ENCODE measurements at regions not wholly inside any gene's neighbourhood (a gene's known extent, or its start where the extent isn't known, plus 50 kb on each side); places are given as distances from the start of the nearest gene placed in this dataset.

GRCh38 chr3:930866-931265 lies 162.0 kb upstream of the CNTN6 start:
- CTCF ChIA-PET: no interaction called here
- intact Hi-C loops (cut with micrococcal nuclease): no loop called here

GRCh38 chr3:933326-933725 lies 159.5 kb upstream of the CNTN6 start:
- Mint-ChIP-seq H3K4me3 (no peak overlapping the region), H3K27me3 (ENCODE audit: low read depth) (no peaks in the 10 kb centered on the region), H3K27ac (no peak overlapping the region), H3K36me3 (ENCODE audit: low read depth) (no peaks in the 10 kb centered on the region), H3K4me1 (ENCODE audit: low read depth) (no peaks in the 10 kb centered on the region), H3K9me3 (peaks cover 7% of the 10 kb centered on the region)
- intact Hi-C loops (cut with micrococcal nuclease): no loop called here
- no peak for DNase-seq
- CTCF ChIA-PET: no interaction called here

More at GRCh38 chr3:930866-931265, 162.0 kb upstream of the CNTN6 start:
- Mint-ChIP-seq H3K4me3 (no peak overlapping the region), H3K36me3 (ENCODE audit: low read depth) (no peaks in the 10 kb centered on the region), H3K4me1 (ENCODE audit: low read depth) (no peaks in the 10 kb centered on the region), H3K9me3 (peaks cover 3% of the 10 kb centered on the region), H3K27ac (no peak overlapping the region), H3K27me3 (ENCODE audit: low read depth) (no peaks in the 10 kb centered on the region)
- no peak for DNase-seq

GRCh38 chr3:944786-945185 lies 148.0 kb upstream of the CNTN6 start:
- H3K4me3 Mint-ChIP-seq: no peak overlapping the region
- H3K4me1 Mint-ChIP-seq (ENCODE audit: low read depth): no peaks in the 10 kb centered on the region
- intact Hi-C loops (cut with micrococcal nuclease): no loop called here

GRCh38 chr3:945738-946137 lies 147.1 kb upstream of the CNTN6 start:
- Mint-ChIP-seq H3K9me3 (no peaks in the 10 kb centered on the region), H3K36me3 (ENCODE audit: low read depth) (no peaks in the 10 kb centered on the region), H3K27ac (no peak overlapping the region), H3K4me1 (ENCODE audit: low read depth) (no peaks in the 10 kb centered on the region), H3K27me3 (ENCODE audit: low read depth) (no peaks in the 10 kb centered on the region), H3K4me3 (no peak overlapping the region)
- intact Hi-C loops (cut with micrococcal nuclease): no loop called here
- no peak for DNase-seq
- CTCF ChIA-PET: no interaction called here

More at GRCh38 chr3:944786-945185, 148.0 kb upstream of the CNTN6 start:
- H3K36me3 Mint-ChIP-seq (ENCODE audit: low read depth): no peaks in the 10 kb centered on the region
- DNase-seq: no peak
- H3K9me3 Mint-ChIP-seq: peaks cover 4% of the 10 kb centered on the region
- no peak overlapping the region for H3K27ac Mint-ChIP-seq
- H3K27me3 Mint-ChIP-seq (ENCODE audit: low read depth): no peaks in the 10 kb centered on the region
- CTCF ChIA-PET: no interaction called here

- intact Hi-C loops (cut with micrococcal nuclease): no loop called here
- H3K4me3 Mint-ChIP-seq: no peak overlapping the region
- no peaks in the 10 kb centered on the region for H3K4me1 Mint-ChIP-seq (ENCODE audit: low read depth)
- CTCF ChIA-PET: no interaction called here
- H3K9me3 Mint-ChIP-seq: no peaks in the 10 kb centered on the region
- no peaks in the 10 kb centered on the region for H3K36me3 Mint-ChIP-seq (ENCODE audit: low read depth)
- no peak overlapping the region for H3K27ac Mint-ChIP-seq
- H3K27me3 Mint-ChIP-seq (ENCODE audit: low read depth): no peaks in the 10 kb centered on the region
- DNase-seq: no peak
Observed at GRCh38 chr3:952906-953305, 139.9 kb upstream of the CNTN6 start.

DNA sequence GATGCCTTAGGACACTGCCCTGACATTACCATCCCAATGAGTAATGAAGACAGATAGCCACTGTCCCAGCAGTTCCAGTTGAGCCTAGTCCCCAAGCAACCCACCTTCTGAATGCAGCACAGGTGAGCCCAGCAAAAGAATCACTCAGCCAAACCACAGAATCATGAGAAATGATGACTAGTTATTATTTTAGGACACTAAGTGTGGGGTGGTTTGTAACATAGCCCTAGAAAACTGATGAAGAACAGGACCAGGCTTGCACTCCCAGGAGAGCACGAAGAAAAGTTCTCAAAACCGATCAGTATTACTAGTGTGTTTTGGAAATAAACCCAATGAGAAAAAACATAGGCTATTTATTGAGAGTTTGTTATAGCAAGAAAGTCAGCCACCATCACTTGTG lies 129.6 kb upstream of the CNTN6 start:
- H3K36me3 Mint-ChIP-seq (ENCODE audit: low read depth): no peaks in the 10 kb centered on the region
- peaks cover 12% of the 10 kb centered on the region for H3K9me3 Mint-ChIP-seq
- no peak overlapping the region for H3K4me3 Mint-ChIP-seq
- H3K4me1 Mint-ChIP-seq (ENCODE audit: low read depth): no peaks in the 10 kb centered on the region
- DNase-seq: no peak
- no peaks in the 10 kb centered on the region for H3K27me3 Mint-ChIP-seq (ENCODE audit: low read depth)
- no peak overlapping the region for H3K27ac Mint-ChIP-seq
- CTCF ChIA-PET: no interaction called here
- intact Hi-C loops (cut with micrococcal nuclease): no loop called here

- no peak overlapping the region for H3K27ac Mint-ChIP-seq
- no peak overlapping the region for H3K4me3 Mint-ChIP-seq
- intact Hi-C loops (cut with micrococcal nuclease): no loop called here
- CTCF ChIA-PET: no interaction called here
- H3K4me1 Mint-ChIP-seq (ENCODE audit: low read depth): no peaks in the 10 kb centered on the region
- no peaks in the 10 kb centered on the region for H3K27me3 Mint-ChIP-seq (ENCODE audit: low read depth)
- no peak for DNase-seq
- no peaks in the 10 kb centered on the region for H3K36me3 Mint-ChIP-seq (ENCODE audit: low read depth)
- peaks cover 12% of the 10 kb centered on the region for H3K9me3 Mint-ChIP-seq
Observed at GRCh38 chr3:963755-964154, 129.1 kb upstream of the CNTN6 start.

- Mint-ChIP-seq H3K36me3 (ENCODE audit: low read depth) (no peaks in the 10 kb centered on the region), H3K27me3 (ENCODE audit: low read depth) (no peaks in the 10 kb centered on the region), H3K9me3 (peaks cover 6% of the 10 kb centered on the region), H3K4me1 (ENCODE audit: low read depth) (no peaks in the 10 kb centered on the region), H3K4me3 (no peak overlapping the region), H3K27ac (no peak overlapping the region)
- DNase-seq: no peak
- CTCF ChIA-PET: interaction anchor here (0.7 kb wide), 1 partner anchor 94 kb away, joined by 3 read pairs; no protein-coding TSS in a partner anchor
- intact Hi-C loops (cut with micrococcal nuclease): no loop called here
Observed at GRCh38 chr3:965826-966225, 127.0 kb upstream of the CNTN6 start.

GRCh38 chr3:966341-966740 lies 126.5 kb upstream of the CNTN6 start:
- intact Hi-C loops (cut with micrococcal nuclease): no loop called here
- Mint-ChIP-seq H3K27me3 (ENCODE audit: low read depth) (no peaks in the 10 kb centered on the region), H3K36me3 (ENCODE audit: low read depth) (no peaks in the 10 kb centered on the region), H3K4me3 (no peak overlapping the region), H3K27ac (no peak overlapping the region), H3K4me1 (ENCODE audit: low read depth) (no peaks in the 10 kb centered on the region), H3K9me3 (peaks cover 6% of the 10 kb centered on the region)
- no peak for DNase-seq
- CTCF ChIA-PET: no interaction called here

DNA sequence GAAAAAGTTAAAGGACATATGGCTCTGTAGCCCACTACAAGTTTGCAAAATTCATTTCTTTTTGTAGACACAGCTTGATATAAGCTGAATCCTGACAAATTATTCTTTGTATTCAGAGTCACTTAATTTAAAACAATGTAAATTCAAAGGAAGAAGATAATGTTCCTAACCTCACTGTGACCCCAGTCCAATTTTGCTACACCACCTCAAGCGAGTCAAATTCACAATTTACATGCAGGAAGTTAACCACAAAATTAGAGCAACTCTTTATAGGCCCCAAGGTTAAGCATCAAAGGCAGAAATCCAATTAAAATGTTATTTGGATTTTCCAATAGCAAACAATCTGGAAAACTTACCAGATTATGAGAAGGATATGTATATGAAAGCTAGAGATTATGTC lies 119.5 kb upstream of the CNTN6 start:
- Mint-ChIP-seq H3K4me1 (ENCODE audit: low read depth) (no peaks in the 10 kb centered on the region), H3K27ac (no peak overlapping the region), H3K9me3 (peaks cover 9% of the 10 kb centered on the region), H3K4me3 (no peak overlapping the region), H3K36me3 (ENCODE audit: low read depth) (no peaks in the 10 kb centered on the region), H3K27me3 (ENCODE audit: low read depth) (no peaks in the 10 kb centered on the region)
- no peak for DNase-seq
- CTCF ChIA-PET: no interaction called here
- intact Hi-C loops (cut with micrococcal nuclease): no loop called here

DNA sequence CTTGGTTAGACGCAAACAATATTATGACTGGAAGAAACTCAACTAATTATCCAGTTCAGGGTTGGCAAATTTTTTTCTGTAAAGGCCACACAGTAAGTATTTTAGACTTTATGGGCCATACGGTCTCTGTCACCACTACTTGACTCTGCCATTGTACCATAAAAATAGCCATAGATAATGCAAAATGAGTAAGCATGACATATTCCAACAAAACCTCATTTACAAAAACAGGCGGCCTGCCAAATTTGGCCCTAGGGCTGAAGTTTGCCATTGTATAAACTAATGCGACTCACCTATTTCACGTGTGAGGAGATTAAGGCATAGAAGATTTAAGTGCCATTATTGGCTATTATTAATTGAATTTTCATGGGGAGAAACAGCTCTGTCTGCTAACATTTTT lies 116.8 kb upstream of the CNTN6 start:
- DNase-seq: no peak
- Mint-ChIP-seq H3K36me3 (ENCODE audit: low read depth) (no peaks in the 10 kb centered on the region), H3K27me3 (ENCODE audit: low read depth) (no peaks in the 10 kb centered on the region)

GRCh38 chr3:981156-981555 lies 111.7 kb upstream of the CNTN6 start:
- CTCF ChIA-PET: no interaction called here
- Mint-ChIP-seq H3K4me3 (no peak overlapping the region), H3K27ac (no peak overlapping the region), H3K27me3 (ENCODE audit: low read depth) (no peaks in the 10 kb centered on the region), H3K9me3 (peaks cover 16% of the 10 kb centered on the region), H3K4me1 (ENCODE audit: low read depth) (no peaks in the 10 kb centered on the region), H3K36me3 (ENCODE audit: low read depth) (no peaks in the 10 kb centered on the region)
- no peak for DNase-seq
- intact Hi-C loops (cut with micrococcal nuclease): no loop called here

More for the DNA sequence above, 116.8 kb upstream of the CNTN6 start:
- Mint-ChIP-seq H3K9me3 (peaks cover 15% of the 10 kb centered on the region), H3K4me3 (no peak overlapping the region), H3K27ac (no peak overlapping the region), H3K4me1 (ENCODE audit: low read depth) (no peaks in the 10 kb centered on the region)
- intact Hi-C loops (cut with micrococcal nuclease): no loop called here
- CTCF ChIA-PET: interaction anchor here (1.2 kb wide), 1 partner anchor 344 kb away, joined by 3 read pairs; no protein-coding TSS in a partner anchor

DNA sequence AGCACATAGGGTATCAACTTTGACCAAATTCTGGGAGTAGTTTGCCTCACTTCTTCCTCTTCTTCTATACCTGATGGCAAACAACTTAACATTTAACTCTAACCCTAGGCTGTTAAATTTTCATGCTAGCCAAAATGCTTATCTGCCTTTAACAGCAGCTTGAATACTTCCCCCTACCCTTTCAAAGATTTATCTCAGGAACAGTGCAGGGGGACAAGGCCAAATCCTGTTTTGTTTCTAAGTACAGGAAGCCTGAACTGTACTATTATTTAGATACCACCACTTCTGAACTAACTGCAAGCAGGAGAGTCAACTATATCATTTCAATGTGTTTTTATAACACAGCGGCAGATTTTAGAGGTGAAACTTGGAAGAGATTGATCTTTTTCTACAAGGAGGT lies 104.0 kb upstream of the CNTN6 start:
- Mint-ChIP-seq H3K36me3 (ENCODE audit: low read depth) (no peaks in the 10 kb centered on the region), H3K27ac (no peak overlapping the region), H3K27me3 (ENCODE audit: low read depth) (no peaks in the 10 kb centered on the region), H3K4me1 (ENCODE audit: low read depth) (no peaks in the 10 kb centered on the region), H3K9me3 (peaks cover 14% of the 10 kb centered on the region), H3K4me3 (no peak overlapping the region)
- intact Hi-C loops (cut with micrococcal nuclease): no loop called here
- DNase-seq: no peak
- CTCF ChIA-PET: no interaction called here

DNA sequence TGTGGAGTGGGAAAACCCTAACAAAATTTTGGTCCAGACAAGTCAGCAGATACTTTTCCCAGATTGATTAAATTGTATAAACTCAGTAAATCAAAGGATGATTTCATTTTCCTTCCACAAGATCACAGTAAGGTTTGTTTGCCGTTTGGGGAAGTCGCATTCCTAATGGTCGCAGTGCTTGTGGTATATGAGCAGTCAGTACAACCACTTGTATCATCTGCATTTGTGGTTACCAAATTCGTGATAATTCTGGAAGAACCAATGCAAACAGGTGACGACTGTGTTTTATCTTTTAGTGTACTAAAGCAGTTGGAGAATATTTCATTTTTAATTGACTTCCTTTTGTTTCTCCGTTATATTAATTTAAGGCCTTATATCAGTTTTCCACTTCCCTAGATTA lies 100.0 kb upstream of the CNTN6 start:
- Mint-ChIP-seq H3K36me3 (ENCODE audit: low read depth) (no peaks in the 10 kb centered on the region), H3K4me1 (ENCODE audit: low read depth) (no peaks in the 10 kb centered on the region), H3K27ac (no peak overlapping the region), H3K27me3 (ENCODE audit: low read depth) (no peaks in the 10 kb centered on the region), H3K9me3 (peaks cover 10% of the 10 kb centered on the region), H3K4me3 (no peak overlapping the region)
- intact Hi-C loops (cut with micrococcal nuclease): no loop called here
- DNase-seq: no peak
- CTCF ChIA-PET: no interaction called here
